NCI-H2107 treated with DMSO at 0.1 percent for 48 hours (cell line): ENCODE measurements at regions not wholly inside any gene's neighbourhood (a gene's known extent, or its start where the extent isn't known, plus 50 kb on each side); places are given as distances from the start of the nearest gene placed in this dataset.
"Not testable (repeated sequence)": the region's sequence is repeated elsewhere in the genome, so short reads cannot be mapped to it uniquely, and the experiment has no call there.

Experiments
- DNase-seq: peaks from one replicate; lab custom pipeline; 2025; ENCODE audit not compliant: unreplicated experiment; lab: John Stamatoyannopoulos, UW

- no peak for DNase-seq
Observed at GRCh38 chr2:84223191-84223590, 235.9 kb downstream of the SUCLG1 start.

GRCh38 chr2:84221102-84221501 lies 238.0 kb downstream of the SUCLG1 start:
- not testable (repeated sequence) for DNase-seq

GRCh38 chr2:84217456-84217855 lies 241.6 kb downstream of the SUCLG1 start:
- DNase-seq, result no peak

GRCh38 chr2:84214455-84214854 lies 244.6 kb downstream of the SUCLG1 start:
- DNase-seq, result no peak

- DNase-seq, result no peak
Observed at GRCh38 chr2:84212611-84213314, 246.3 kb downstream of the SUCLG1 start.

- DNase-seq, result no peak
Observed at GRCh38 chr2:84209941-84210340, 249.1 kb downstream of the SUCLG1 start.

- no peak for DNase-seq
Observed at GRCh38 chr2:84204995-84205394, 254.1 kb downstream of the SUCLG1 start.

- no peak for DNase-seq
Observed at GRCh38 chr2:84202166-84202565, 256.9 kb downstream of the SUCLG1 start.

- DNase-seq, result no peak
Observed at GRCh38 chr2:84201158-84201557, 257.9 kb downstream of the SUCLG1 start.

GRCh38 chr2:84197901-84198300 lies 261.2 kb downstream of the SUCLG1 start:
- DNase-seq, result no peak

GRCh38 chr2:84194949-84195644 lies 264.0 kb downstream of the SUCLG1 start:
- no peak for DNase-seq

- no peak for DNase-seq
Observed at GRCh38 chr2:84194181-84194580, 264.9 kb downstream of the SUCLG1 start.

GRCh38 chr2:84187258-84187657 lies 271.8 kb downstream of the SUCLG1 start:
- no peak for DNase-seq

- no peak for DNase-seq
Observed at GRCh38 chr2:84181927-84182326, 277.2 kb downstream of the SUCLG1 start.

GRCh38 chr2:84177733-84178132 lies 281.3 kb downstream of the SUCLG1 start:
- DNase-seq, result no peak

- DNase-seq, result no peak
Observed at GRCh38 chr2:84175970-84176369, 283.1 kb downstream of the SUCLG1 start.

- no peak for DNase-seq
Observed at GRCh38 chr2:84175340-84175739, 283.7 kb downstream of the SUCLG1 start.

GRCh38 chr2:84173041-84173440 lies 286.0 kb downstream of the SUCLG1 start:
- no peak for DNase-seq

GRCh38 chr2:84170979-84171378 lies 288.1 kb downstream of the SUCLG1 start:
- no peak for DNase-seq

GRCh38 chr2:84169871-84170270 lies 289.2 kb downstream of the SUCLG1 start:
- DNase-seq, result no peak

- DNase-seq, result not testable (repeated sequence)
Observed at GRCh38 chr2:84168552-84168951, 290.5 kb downstream of the SUCLG1 start.

- DNase-seq, result no peak
Observed at GRCh38 chr2:84165256-84165655, 293.8 kb downstream of the SUCLG1 start.

- no peak for DNase-seq
Observed at GRCh38 chr2:84160453-84160852, 298.6 kb downstream of the SUCLG1 start.
